ENCODE measurements at regions not wholly inside any gene's neighbourhood (a gene's known extent, or its start where the extent isn't known, plus 50 kb on each side); places are given as distances from the start of the nearest gene placed in this dataset.

DNA sequence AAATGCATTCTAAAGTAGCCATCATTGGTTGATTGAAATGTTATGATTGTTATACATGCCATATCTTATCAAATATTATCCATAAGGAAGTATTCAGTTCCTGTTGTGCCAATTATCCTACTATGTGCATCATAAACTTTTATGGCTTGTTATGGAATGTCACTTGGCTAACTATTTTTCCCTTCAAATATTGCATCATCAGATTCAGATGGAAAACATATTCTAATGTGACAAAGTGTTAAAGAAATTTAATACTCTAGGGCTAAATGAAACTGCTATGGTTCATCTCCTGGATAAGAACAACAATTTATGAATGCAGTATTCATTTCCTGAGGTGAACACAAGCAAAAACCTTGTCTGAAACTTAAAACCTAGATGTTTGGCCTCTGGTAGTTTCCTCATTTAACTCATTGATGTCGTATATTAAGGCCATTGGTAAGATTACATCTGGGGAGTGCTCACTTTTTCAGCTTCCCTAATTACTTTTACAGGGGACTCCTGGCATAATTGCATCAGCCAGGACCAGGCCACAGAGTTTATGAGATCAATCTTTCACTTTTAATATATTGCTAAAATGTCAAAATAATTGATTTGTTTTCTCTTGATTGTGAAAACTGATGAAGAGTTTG, 134.9 kb upstream of the CEP162 start:
- TF ChIP-seq, protein P1, sequence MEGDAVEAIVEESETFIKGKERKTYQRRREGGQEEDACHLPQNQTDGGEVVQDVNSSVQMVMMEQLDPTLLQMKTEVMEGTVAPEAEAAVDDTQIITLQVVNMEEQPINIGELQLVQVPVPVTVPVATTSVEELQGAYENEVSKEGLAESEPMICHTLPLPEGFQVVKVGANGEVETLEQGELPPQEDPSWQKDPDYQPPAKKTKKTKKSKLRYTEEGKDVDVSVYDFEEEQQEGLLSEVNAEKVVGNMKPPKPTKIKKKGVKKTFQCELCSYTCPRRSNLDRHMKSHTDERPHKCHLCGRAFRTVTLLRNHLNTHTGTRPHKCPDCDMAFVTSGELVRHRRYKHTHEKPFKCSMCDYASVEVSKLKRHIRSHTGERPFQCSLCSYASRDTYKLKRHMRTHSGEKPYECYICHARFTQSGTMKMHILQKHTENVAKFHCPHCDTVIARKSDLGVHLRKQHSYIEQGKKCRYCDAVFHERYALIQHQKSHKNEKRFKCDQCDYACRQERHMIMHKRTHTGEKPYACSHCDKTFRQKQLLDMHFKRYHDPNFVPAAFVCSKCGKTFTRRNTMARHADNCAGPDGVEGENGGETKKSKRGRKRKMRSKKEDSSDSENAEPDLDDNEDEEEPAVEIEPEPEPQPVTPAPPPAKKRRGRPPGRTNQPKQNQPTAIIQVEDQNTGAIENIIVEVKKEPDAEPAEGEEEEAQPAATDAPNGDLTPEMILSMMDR (IDR thresholded peaks at IDR 0.05; ENCODE audit: insufficient read depth, low read depth, low read length) = no peak
- Histone ChIP-seq H3K27me3 (ENCODE audit: control insufficient read depth, insufficient read depth, low read length) (no peaks in the 10 kb centered on the region), H3K36me3 (ENCODE audit: control insufficient read depth, insufficient read depth, low read length) (no peaks in the 10 kb centered on the region), H3K4me3 (ENCODE audit: low read depth, low read length) (no peak overlapping the region)
- POLR2A ChIA-PET = no interaction called here
- DNase-seq (ENCODE audit: low read depth) = no peak
- CTCF ChIA-PET = no interaction called here

DNA sequence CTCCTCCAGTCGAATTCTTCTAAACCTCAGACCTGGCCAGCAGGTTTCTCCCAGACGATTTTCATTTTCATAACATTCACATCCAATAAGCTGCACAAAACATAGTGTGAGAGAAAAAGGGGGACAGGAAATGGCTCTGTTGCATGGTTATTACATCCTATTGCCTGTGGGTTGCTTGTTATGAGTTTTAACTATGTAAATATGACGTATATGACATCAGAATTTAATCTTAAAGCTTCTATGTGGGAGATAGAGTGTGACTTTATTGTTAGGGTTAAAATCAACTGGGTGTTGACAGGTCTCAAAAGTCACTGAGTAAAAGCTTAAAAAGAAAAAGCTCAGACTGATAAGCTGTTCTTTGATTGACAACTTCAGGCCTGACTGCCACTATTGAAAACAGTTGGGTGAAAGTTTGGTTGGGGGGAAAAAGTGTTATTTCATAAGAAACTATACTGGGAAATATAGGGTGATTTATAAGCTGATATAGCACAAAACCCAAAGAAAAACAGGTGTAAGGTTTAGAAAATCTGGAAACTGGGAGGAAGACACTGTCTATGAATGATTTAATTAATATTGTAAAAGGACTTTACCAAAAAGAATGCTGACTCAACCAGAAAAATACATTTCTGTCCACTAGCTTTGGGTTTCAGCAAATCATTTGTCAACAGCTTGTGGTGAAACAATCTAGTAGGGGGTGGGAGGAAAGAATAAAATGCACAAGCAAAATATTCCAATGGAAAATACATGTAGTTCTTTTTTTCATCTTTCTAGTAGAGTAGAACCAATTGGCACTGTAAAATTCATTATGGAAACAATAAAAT, 134.1 kb upstream of the CEP162 start:
- CTCF ChIA-PET = no interaction called here
- DNase-seq (ENCODE audit: low read depth) = no peak

DNA sequence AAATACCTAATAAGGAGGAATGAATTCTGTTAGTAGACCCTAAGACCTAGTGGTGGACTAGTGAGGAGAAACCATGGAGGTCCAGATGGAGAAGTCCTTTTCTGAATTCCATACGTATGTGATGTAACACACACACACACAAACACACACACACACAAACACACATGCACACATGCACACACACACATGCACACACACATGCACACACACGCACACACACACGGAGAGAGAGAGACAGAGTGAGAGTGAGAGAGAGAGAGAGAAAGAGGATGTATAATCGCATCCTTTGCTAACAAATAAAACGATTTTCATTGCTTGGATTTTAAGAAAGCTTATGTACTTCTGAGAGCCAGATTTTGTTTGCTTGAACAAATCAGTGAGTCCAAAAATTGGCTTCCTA, 132.6 kb upstream of the CEP162 start:
- no peak overlapping the region for H3K4me3 ChIP-seq (ENCODE audit: low read depth, low read length)
- no peaks in the 10 kb centered on the region for H3K27me3 ChIP-seq (ENCODE audit: control insufficient read depth, insufficient read depth, low read length)
- no peak for DNase-seq (ENCODE audit: low read depth)
- H3K36me3 ChIP-seq (ENCODE audit: control insufficient read depth, insufficient read depth, low read length) = no peaks in the 10 kb centered on the region
- ChIA-PET POLR2A (no interaction called here), CTCF (interaction anchor here (1.0 kb wide), 1 partner anchor 68 kb away, joined by 3 read pairs; no protein-coding TSS in a partner anchor)
- TF ChIP-seq, protein P1 (IDR thresholded peaks at IDR 0.05; ENCODE audit: insufficient read depth, low read depth, low read length) = no peak

More for the DNA sequence above, 134.1 kb upstream of the CEP162 start:
- Histone ChIP-seq H3K4me3 (ENCODE audit: low read depth, low read length) (no peak overlapping the region), H3K27me3 (ENCODE audit: control insufficient read depth, insufficient read depth, low read length) (no peaks in the 10 kb centered on the region), H3K36me3 (ENCODE audit: control insufficient read depth, insufficient read depth, low read length) (no peaks in the 10 kb centered on the region)
- POLR2A ChIA-PET = no interaction called here
- TF ChIP-seq, protein P1 (IDR thresholded peaks at IDR 0.05; ENCODE audit: insufficient read depth, low read depth, low read length) = no peak

DNA sequence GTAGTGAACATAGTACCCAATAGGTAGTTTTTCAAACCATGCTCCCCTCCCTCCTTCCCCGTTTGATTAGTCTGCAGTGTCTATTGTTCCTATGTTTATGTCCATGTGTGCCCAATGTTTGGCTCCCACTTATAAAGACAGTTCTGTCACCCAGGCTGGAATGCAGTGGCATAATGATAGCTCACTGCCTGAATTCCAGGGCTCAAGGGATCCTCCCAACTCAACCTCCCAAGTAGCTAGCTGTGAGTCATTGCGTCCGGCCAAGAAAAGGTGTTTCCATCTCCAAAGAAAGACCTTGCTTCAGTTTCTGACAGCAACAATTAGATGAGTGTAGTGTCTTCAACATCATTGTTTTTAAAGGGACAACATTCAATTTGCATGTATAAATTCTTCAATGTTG, 131.1 kb upstream of the CEP162 start:
- TF ChIP-seq, protein P1 (IDR thresholded peaks at IDR 0.05; ENCODE audit: insufficient read depth, low read depth, low read length) = no peak
- DNase-seq (ENCODE audit: low read depth) = no peak
- no peaks in the 10 kb centered on the region for H3K36me3 ChIP-seq (ENCODE audit: control insufficient read depth, insufficient read depth, low read length)
- POLR2A ChIA-PET = no interaction called here
- no peaks in the 10 kb centered on the region for H3K27me3 ChIP-seq (ENCODE audit: control insufficient read depth, insufficient read depth, low read length)
- H3K4me3 ChIP-seq (ENCODE audit: low read depth, low read length) = no peak overlapping the region
- CTCF ChIA-PET = no interaction called here

DNA sequence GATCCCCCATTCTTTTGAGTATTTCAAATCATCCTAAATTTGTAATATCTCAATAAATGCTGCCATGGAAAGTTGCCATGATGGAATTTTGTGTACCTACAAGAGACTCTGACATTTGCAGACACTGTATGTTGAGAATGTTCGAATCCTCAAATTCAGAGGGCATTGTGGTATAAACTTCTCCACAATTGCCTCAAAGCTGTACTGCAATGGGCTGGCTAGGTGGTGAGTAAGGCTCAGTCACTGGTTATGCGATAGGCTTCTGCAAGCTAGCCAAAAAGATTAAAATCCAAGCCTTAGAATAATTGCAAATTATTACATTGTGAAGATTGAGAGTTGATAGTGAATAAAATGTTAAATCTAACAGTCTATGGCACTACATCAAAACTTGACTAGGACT, 130.2 kb upstream of the CEP162 start:
- DNase-seq (ENCODE audit: low read depth) = no peak
- Histone ChIP-seq H3K4me3 (ENCODE audit: low read depth, low read length) (no peak overlapping the region), H3K36me3 (ENCODE audit: control insufficient read depth, insufficient read depth, low read length) (no peaks in the 10 kb centered on the region), H3K27me3 (ENCODE audit: control insufficient read depth, insufficient read depth, low read length) (no peaks in the 10 kb centered on the region)
- POLR2A ChIA-PET = no interaction called here
- CTCF ChIA-PET = no interaction called here
- TF ChIP-seq, protein P1 (IDR thresholded peaks at IDR 0.05; ENCODE audit: insufficient read depth, low read depth, low read length) = no peak

Data from BJ (cell line).